OCI-LY3 (cell line): ENCODE measurements at regions not wholly inside any gene's neighbourhood (a gene's known extent, or its start where the extent isn't known, plus 50 kb on each side); places are given as distances from the start of the nearest gene placed in this dataset.
"Not testable (repeated sequence)": the region's sequence is repeated elsewhere in the genome, so short reads cannot be mapped to it uniquely, and the experiment has no call there.

ENCODE experiments used
- H2AFZ ChIP-seq: fragments of 200-600, 300-600 bp; shearing (Covaris generic); 2 replicates; pipeline ENCODE4 v1.6.0; 2014; ENCODE audit warnings: antibody characterized with exemption, low read depth, low read length
- H3K27ac ChIP-seq: fragments of 200-600, 300-600 bp; sonication (generic); 2 replicates; pipeline ENCODE4 v1.5.1; 2014; ENCODE audit warnings: mild to moderate bottlenecking, low read length, moderate library complexity, mixed read lengths
- H3K27me3 ChIP-seq: fragments of 200-600, 300-600 bp; sonication (generic); 2 replicates; pipeline ENCODE4 v1.6.1; 2014; ENCODE audit warnings: low read depth, low read length, mixed read lengths
- H3K36me3 ChIP-seq: fragments of 200-600, 300-600 bp; sonication (generic); replicated peaks from 2 replicates; pipeline ENCODE3; 2014; ENCODE audit warnings: low read depth, low read length, mixed read lengths
- H3K4me1 ChIP-seq: fragments of 300-600, 200-600 bp; sonication (generic); 2 replicates; pipeline ENCODE4 v1.6.1; 2014; ENCODE audit warnings: low read length, mixed read lengths
- H3K4me2 ChIP-seq: fragments of 200-600, 300-600 bp; sonication (generic); 2 replicates; pipeline ENCODE4 v1.6.1; 2014; ENCODE audit warnings: low read length, mixed read lengths
- H3K4me3 ChIP-seq: fragments of 300-600, 200-600 bp; sonication (generic); 2 replicates; pipeline ENCODE4 v1.5.1; 2014; ENCODE audit warnings: antibody characterized with exemption, mild to moderate bottlenecking, low read length, moderate library complexity
- H3K79me2 ChIP-seq: fragments of 300-600, 200-600 bp; shearing (Covaris generic); 2 replicates; pipeline ENCODE4 v1.6.1; 2014; ENCODE audit warnings: mild to moderate bottlenecking, low read length, mixed read lengths
- H3K9ac ChIP-seq: fragments of 300-600, 200-600 bp; shearing (Covaris generic); 2 replicates; pipeline ENCODE4 v1.6.0; 2014; ENCODE audit warnings: mild to moderate bottlenecking, low read length, moderate library complexity
- H3K9me3 ChIP-seq: fragments of 200-600, 300-600 bp; shearing (Covaris generic); 2 replicates; pipeline ENCODE4 v1.6.1; 2014; ENCODE audit warnings: low read length, mixed read lengths; ENCODE audit not compliant: insufficient read depth
- H4K20me1 ChIP-seq: fragments of 200-600, 300-600 bp; sonication (generic); 2 replicates; pipeline ENCODE4 v1.6.1; 2016; ENCODE audit warnings: low read length, mixed read lengths; ENCODE audit not compliant: insufficient read depth
- EZH2phosphoT487 ChIP-seq: fragments of 200-600 bp; shearing (Covaris generic); IDR thresholded peaks from 2 replicates; pipeline ENCODE4 v1.6.1; 2018; ENCODE audit warnings: antibody characterized with exemption, mixed run types, low read depth
- TF ChIP-seq, protein P1 (sequence below): fragments of 200-600, 300-600 bp; sonication (generic); IDR thresholded peaks from 2 replicates; pipeline ENCODE4 v1.5.1; 2014; ENCODE audit warnings: antibody characterized with exemption, low read length, low read depth

DNA sequence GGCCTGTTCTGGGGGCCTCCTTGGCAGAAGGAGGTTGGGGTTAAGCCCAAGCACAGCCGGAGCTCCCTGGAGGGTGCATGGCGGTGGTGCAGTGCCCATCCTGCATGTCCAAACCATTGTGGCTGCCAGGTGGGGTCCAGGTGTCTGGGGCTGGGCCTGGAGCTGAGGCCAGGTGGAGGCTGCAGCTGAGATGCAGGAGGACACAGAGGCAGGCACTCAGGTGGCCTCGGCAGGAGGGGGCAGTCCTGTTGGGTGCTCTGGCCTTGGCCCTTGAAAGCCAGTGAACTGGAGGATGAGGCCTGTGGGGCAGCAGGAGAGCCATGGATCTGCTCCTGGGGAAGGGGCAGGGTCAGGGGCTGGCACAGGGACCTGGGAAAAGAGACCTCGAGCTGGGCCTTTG lies 195.3 kb downstream of the OLFM1 start:
- Histone ChIP-seq H3K27ac (no peak overlapping the region), H3K36me3 (no peaks in the 10 kb centered on the region), H3K27me3 (no peaks in the 10 kb centered on the region), H2AFZ (no peak overlapping the region), H3K79me2 (no peaks in the 10 kb centered on the region), H3K9me3 (no peaks in the 10 kb centered on the region), H3K4me2 (no peak overlapping the region), H4K20me1 (no peaks in the 10 kb centered on the region), H3K4me1 (no peaks in the 10 kb centered on the region), H3K4me3 (no peak overlapping the region), H3K9ac (no peak overlapping the region)
- no peak for TF ChIP-seq EZH2phosphoT487
- TF ChIP-seq, protein P1, sequence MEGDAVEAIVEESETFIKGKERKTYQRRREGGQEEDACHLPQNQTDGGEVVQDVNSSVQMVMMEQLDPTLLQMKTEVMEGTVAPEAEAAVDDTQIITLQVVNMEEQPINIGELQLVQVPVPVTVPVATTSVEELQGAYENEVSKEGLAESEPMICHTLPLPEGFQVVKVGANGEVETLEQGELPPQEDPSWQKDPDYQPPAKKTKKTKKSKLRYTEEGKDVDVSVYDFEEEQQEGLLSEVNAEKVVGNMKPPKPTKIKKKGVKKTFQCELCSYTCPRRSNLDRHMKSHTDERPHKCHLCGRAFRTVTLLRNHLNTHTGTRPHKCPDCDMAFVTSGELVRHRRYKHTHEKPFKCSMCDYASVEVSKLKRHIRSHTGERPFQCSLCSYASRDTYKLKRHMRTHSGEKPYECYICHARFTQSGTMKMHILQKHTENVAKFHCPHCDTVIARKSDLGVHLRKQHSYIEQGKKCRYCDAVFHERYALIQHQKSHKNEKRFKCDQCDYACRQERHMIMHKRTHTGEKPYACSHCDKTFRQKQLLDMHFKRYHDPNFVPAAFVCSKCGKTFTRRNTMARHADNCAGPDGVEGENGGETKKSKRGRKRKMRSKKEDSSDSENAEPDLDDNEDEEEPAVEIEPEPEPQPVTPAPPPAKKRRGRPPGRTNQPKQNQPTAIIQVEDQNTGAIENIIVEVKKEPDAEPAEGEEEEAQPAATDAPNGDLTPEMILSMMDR = no peak

DNA sequence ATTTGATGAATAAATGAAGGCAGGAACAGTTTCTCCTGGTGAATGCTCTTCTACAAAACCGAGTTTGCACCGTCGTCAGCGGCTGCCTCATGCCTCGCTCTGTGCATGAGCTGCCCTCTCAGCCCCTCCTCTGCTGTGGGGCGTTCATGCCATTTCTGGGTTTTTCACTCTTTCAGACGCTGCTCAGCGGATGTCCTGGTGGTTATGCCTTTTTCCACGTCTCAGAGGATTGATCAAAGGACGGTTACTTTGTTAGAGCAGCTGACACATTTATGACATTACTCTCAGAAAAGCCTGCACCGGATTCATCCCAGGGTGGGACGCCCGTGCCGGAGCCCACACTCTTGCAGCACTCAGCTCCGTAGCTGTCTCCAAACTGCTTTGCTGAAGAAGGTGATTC lies 195.9 kb upstream of the PPP1R26 start:
- Histone ChIP-seq H3K36me3 (no peaks in the 10 kb centered on the region), H3K4me1 (no peaks in the 10 kb centered on the region), H3K27me3 (no peaks in the 10 kb centered on the region), H4K20me1 (no peaks in the 10 kb centered on the region), H3K4me2 (no peak overlapping the region), H3K9ac (no peak overlapping the region), H3K27ac (no peak overlapping the region), H2AFZ (no peak overlapping the region), H3K4me3 (no peak overlapping the region), H3K9me3 (no peaks in the 10 kb centered on the region), H3K79me2 (no peaks in the 10 kb centered on the region)
- TF ChIP-seq EZH2phosphoT487 = no peak
- TF ChIP-seq, protein P1 = no peak

DNA sequence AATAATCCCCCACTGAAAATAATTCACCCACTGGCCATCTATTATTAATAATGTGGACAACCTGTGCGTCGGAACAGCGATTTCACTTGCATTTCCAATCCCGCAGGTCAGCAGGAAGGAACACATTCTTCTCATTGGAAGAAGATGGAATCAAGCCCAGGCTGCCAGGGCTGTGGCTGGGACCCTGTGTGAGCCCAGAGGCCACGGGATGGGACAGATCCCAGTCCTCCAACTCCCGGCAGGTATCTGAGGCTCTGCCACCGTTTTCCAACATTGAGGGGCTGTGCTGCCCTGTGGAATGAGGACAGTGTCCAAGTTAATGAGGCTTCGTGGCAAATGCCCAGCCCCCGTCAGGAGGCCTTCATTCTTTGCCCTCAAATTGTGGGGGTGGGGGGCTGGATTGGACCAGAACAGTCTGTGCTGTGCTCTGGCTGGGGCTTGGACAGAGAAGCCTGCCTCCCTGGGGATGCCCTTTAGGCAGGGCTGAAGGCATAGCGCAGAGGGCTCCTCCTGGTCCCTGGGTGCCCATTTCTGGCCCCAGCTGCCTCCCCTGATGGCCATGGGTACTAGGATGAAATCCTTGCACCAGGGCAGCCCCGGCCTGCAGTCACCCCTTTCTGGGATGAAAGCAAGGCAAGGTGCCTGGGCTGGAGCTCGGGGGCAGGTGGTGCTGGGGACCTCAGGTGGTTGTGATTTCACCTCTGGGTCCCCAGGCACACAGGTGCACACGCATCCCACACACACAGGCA lies 195.0 kb upstream of the PPP1R26 start:
- H3K4me2 ChIP-seq = no peak overlapping the region
- no peak overlapping the region for H2AFZ ChIP-seq
- no peaks in the 10 kb centered on the region for H3K9me3 ChIP-seq
- H3K9ac ChIP-seq = no peak overlapping the region
- H3K4me1 ChIP-seq = no peaks in the 10 kb centered on the region
- H4K20me1 ChIP-seq = no peaks in the 10 kb centered on the region
- H3K4me3 ChIP-seq = no peak overlapping the region
- TF ChIP-seq, protein P1 = no peak
- no peak for TF ChIP-seq EZH2phosphoT487
- no peaks in the 10 kb centered on the region for H3K36me3 ChIP-seq
- no peaks in the 10 kb centered on the region for H3K79me2 ChIP-seq
- H3K27ac ChIP-seq = no peak overlapping the region
- H3K27me3 ChIP-seq = no peaks in the 10 kb centered on the region

DNA sequence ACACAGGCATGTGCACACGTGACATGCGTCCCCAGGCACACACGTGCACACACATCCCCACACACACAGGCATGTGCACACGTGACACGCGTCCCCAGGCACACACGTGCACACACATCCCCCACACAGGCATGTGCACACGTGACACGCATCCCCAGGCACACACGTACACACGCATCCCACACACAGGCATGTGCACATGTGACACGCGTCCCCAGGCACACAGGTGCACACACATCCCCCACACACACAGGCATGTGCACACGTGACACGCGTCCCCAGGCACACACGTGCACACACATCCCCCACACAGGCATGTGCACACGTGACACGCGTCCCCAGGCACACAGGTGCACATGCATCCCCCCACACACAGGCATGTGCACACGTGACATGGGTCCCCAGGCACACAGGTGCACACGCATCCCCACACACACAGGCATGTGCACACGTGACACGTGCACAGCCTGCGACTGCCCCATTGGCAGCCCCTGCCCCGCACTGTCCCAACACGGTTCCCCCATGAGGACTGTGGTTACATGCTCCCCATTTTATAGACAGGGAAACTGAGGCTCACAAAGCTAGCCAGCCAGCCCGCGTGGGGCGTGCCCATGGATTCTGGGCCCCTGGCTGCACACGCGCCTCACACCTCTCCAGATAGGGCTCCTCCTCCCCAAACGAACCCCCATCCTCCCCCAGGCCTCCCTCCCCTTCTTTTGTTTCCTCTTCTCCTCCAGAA lies 193.2 kb upstream of the PPP1R26 start:
- not testable (repeated sequence) for H2AFZ ChIP-seq, H4K20me1 ChIP-seq, H3K4me2 ChIP-seq, H3K36me3 ChIP-seq, H3K27me3 ChIP-seq, H3K4me1 ChIP-seq, H3K9ac ChIP-seq, H3K79me2 ChIP-seq, H3K27ac ChIP-seq, H3K9me3 ChIP-seq, H3K4me3 ChIP-seq
